AG04450 (cell line): ENCODE measurements at regions not wholly inside any gene's neighbourhood (a gene's known extent, or its start where the extent isn't known, plus 50 kb on each side); places are given as distances from the start of the nearest gene placed in this dataset.

Experiments used
- CTCF ChIA-PET: fragments of 300-600, 350-600 bp; formaldehyde crosslinking; extraction: SDS; loops from one replicate; lab custom pipeline; 2022; ENCODE audit warnings: antibody characterized with exemption, inconsistent platforms; lab: Charles Lee
- POLR2A ChIA-PET: fragments of 350-600 bp; formaldehyde crosslinking; extraction: SDS; loops from one replicate; lab custom pipeline; 2021; ENCODE audit warnings: antibody characterized with exemption, inconsistent platforms; lab: Yijun Ruan, JAX
- DNase-seq: peaks from one replicate; pipeline ENCODE4 v3.0.0-alpha.2; 2011; ENCODE audit warnings: low read depth, low spot score
- H3K27ac ChIP-seq: one replicate; pipeline ENCODE4 v1.5.1; 2012; ENCODE audit warnings: low read depth, low read length, control low read depth
- H3K27me3 ChIP-seq: one replicate; pipeline ENCODE4 v1.6.0; 2012; ENCODE audit warnings: low read length; ENCODE audit not compliant: control insufficient read depth, insufficient read depth
- H3K4me3 ChIP-seq: 2 replicates; pipeline ENCODE4 v1.5.1; 2011; ENCODE audit warnings: mild to moderate bottlenecking, low read depth, low read length, control low read depth
- H3K9me3 ChIP-seq: 2 replicates; pipeline ENCODE4 v1.5.1; 2012; ENCODE audit warnings: low read length; ENCODE audit not compliant: control insufficient read depth, insufficient read depth
- CTCF ChIP-seq: IDR thresholded peaks from 2 replicates; pipeline ENCODE4 v1.5.1; 2011; ENCODE audit warnings: low read depth, low read length, control low read depth, inconsistent platforms

- TF ChIP-seq CTCF = no peak
- CTCF ChIA-PET = no interaction called here
Observed at GRCh38 chr22:34390400-34390799, 470.1 kb upstream of the LARGE1 start.

GRCh38 chr22:34395370-34395769, 475.1 kb upstream of the LARGE1 start:
- DNase-seq = no peak
- peaks cover 27% of the 10 kb centered on the region for H3K9me3 ChIP-seq
- no peak overlapping the region for H3K27ac ChIP-seq
- POLR2A ChIA-PET = no interaction called here
- no peaks in the 10 kb centered on the region for H3K27me3 ChIP-seq
- CTCF ChIA-PET = no interaction called here
- TF ChIP-seq CTCF = no peak
- no peak overlapping the region for H3K4me3 ChIP-seq

More at GRCh38 chr22:34390400-34390799, 470.1 kb upstream of the LARGE1 start:
- POLR2A ChIA-PET = no interaction called here
- peaks cover 14% of the 10 kb centered on the region; the same call in 1 of the 2 replicates for H3K9me3 ChIP-seq
- DNase-seq = no peak
- H3K27me3 ChIP-seq = no peaks in the 10 kb centered on the region
- no peak overlapping the region for H3K4me3 ChIP-seq
- H3K27ac ChIP-seq = no peak overlapping the region

- no peak overlapping the region for H3K4me3 ChIP-seq
- H3K27me3 ChIP-seq = no peaks in the 10 kb centered on the region
- H3K27ac ChIP-seq = no peak overlapping the region
- POLR2A ChIA-PET = no interaction called here
- no peak for TF ChIP-seq CTCF
- H3K9me3 ChIP-seq = peaks cover 20% of the 10 kb centered on the region
- DNase-seq = no peak
- CTCF ChIA-PET = no interaction called here
Observed at GRCh38 chr22:34403667-34404066, 483.4 kb upstream of the LARGE1 start.

GRCh38 chr22:34410111-34410510, 489.8 kb upstream of the LARGE1 start:
- Histone ChIP-seq H3K9me3 (peaks cover 17% of the 10 kb centered on the region; the same call in 1 of the 2 replicates), H3K4me3 (no peak overlapping the region), H3K27ac (no peak overlapping the region), H3K27me3 (no peaks in the 10 kb centered on the region)
- POLR2A ChIA-PET = no interaction called here
- CTCF ChIA-PET = no interaction called here
- no peak for DNase-seq
- no peak for TF ChIP-seq CTCF

- ChIA-PET CTCF (no interaction called here), POLR2A (no interaction called here)
- Histone ChIP-seq H3K27ac (no peak overlapping the region), H3K27me3 (no peaks in the 10 kb centered on the region), H3K4me3 (no peak overlapping the region), H3K9me3 (peaks cover 19% of the 10 kb centered on the region)
- TF ChIP-seq CTCF = no peak
- no peak for DNase-seq
Observed at GRCh38 chr22:34414467-34415440, 494.5 kb upstream of the LARGE1 start.
